GM12872 (cell line): ENCODE measurements at regions not wholly inside any gene's neighbourhood (a gene's known extent, or its start where the extent isn't known, plus 50 kb on each side); places are given as distances from the start of the nearest gene placed in this dataset.
A peak's percentile ranks its signal among the peaks of the same experiment; 100 is the strongest.

Experiments
- TF ChIP-seq, protein P1 (sequence below): IDR thresholded peaks from 3 replicates; pipeline ENCODE4 v1.5.1; 2011; ENCODE audit warnings: low read depth, mild to moderate bottlenecking, low read length, moderate library complexity; ENCODE audit not compliant: insufficient read depth

DNA sequence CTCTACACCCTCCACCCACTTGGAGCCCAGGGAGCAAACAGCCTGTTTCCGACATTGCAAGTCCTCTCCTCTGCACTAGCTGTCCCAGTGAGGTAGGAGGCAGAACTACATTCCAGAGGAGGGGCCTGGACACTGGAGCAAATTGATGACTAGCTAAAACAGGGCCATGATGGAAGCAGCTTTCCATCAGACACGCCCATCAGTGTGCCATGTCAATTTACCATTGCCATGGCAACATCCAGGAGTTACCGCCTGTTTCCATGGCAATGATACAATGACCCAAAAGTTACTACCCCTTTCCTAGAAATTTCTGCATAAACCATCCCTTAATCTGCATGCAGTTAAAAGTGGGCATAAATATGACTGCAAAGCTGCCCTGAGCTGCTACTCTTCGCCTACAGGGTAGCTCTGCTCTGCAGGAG is 647.1 kb downstream of the PTPRU start:
- TF ChIP-seq, protein P1, sequence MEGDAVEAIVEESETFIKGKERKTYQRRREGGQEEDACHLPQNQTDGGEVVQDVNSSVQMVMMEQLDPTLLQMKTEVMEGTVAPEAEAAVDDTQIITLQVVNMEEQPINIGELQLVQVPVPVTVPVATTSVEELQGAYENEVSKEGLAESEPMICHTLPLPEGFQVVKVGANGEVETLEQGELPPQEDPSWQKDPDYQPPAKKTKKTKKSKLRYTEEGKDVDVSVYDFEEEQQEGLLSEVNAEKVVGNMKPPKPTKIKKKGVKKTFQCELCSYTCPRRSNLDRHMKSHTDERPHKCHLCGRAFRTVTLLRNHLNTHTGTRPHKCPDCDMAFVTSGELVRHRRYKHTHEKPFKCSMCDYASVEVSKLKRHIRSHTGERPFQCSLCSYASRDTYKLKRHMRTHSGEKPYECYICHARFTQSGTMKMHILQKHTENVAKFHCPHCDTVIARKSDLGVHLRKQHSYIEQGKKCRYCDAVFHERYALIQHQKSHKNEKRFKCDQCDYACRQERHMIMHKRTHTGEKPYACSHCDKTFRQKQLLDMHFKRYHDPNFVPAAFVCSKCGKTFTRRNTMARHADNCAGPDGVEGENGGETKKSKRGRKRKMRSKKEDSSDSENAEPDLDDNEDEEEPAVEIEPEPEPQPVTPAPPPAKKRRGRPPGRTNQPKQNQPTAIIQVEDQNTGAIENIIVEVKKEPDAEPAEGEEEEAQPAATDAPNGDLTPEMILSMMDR, result no peak

DNA sequence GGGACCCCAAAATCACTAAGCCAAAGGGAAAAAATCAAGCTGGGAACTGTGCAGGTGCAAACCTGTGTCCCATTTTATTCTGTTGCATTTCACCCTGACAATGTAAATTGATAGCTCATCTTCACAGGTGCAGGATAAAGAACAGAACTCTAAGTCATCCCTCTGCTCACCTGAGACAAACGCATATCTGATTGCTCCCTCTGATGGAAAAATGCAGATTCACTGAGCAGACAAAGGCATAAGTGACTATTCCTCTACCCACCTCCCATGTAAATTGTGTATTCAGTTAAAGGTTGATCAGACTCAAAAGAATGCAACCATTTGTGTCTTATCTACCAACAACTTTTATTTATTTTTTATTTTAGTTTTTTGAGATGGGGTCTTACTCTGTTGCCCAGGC is 644.2 kb downstream of the PTPRU start:
- TF ChIP-seq, protein P1, result no peak

GRCh38 chr1:29879217-29879616 is 642.9 kb downstream of the PTPRU start:
- TF ChIP-seq, protein P1, result no peak

DNA sequence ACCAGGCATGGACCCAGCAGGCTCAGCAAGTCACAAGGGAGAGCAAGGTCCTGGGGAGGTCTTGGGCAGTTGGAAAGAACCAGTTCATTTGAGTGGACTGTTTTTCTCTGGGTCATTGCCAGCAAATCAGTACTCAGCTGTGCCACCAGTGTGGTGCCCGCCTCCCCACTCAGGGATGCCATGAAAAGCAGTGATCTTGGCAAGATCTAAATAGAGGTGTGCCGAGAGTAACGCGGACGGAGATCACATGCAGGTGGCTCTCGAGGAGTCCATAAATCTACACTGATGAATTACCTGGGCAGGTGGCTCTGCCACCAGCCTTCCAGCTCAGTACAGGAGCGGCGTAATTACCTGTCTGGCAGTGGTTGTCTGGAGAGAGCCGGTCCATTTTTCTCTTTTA is 642.2 kb downstream of the PTPRU start:
- TF ChIP-seq, protein P1, result no peak

DNA sequence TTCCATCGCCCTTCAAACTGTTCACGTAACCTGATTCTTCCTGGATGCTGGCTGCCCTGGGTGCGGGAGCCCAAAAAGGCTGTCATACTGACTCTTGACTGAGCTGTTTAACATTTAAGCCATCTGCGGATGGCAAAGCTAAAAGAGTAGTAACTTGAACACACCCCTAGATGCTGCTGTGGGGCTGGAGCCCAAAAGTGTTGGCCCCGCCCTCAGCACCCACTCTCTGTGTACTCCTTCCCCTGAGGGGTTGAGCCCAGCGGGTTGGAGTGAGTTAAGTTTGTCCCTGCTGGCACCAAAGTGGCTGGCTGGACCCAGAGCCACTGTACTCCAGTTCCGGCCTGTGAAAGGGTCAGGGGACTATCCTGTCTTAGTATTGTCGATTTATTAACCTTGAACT is 640.6 kb downstream of the PTPRU start:
- TF ChIP-seq, protein P1, result peak; percentile 16; the same call in 1 of the 3 replicates

DNA sequence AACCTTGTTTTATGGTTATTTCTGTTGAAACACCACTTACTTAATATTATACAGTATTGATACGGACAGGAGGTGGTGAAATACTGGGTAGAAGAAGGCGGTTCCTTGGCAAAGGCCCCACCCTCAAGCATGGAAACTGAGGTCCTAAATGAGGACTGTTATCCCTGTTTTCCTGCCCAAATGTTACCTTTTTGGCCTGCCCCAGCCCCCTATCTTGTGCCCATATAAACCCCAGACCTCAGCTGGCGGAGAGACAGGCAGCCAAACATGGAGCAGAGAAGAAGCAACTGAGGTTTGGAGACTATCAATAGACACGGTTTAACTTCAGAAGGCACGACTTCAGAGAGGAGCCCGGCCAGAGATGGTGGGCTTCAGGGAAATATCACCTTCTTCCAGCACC is 640.1 kb downstream of the PTPRU start:
- TF ChIP-seq, protein P1, result no peak

DNA sequence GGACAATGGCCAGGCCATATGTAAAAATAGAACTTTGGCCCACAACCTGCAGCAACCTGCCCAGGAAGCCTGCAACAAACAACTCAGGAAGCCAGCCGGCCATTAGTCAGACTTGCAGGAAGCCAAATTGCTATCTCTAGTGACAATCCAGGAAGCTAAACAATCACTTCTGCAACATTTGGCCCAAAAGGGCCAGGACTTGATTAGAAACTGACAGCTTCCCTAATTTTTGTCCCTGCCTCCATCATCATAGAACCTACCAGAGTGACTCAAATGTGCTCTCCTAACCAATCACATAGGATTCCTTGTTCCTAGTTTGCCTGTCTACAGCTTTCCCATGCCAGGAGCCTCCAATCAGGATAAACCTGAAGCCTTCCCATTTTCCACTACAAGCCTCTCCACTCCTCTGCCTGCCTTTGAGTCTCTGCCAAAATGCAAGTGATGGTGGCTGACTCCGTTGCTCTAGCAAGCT is 639.3 kb downstream of the PTPRU start:
- TF ChIP-seq, protein P1, result no peak

DNA sequence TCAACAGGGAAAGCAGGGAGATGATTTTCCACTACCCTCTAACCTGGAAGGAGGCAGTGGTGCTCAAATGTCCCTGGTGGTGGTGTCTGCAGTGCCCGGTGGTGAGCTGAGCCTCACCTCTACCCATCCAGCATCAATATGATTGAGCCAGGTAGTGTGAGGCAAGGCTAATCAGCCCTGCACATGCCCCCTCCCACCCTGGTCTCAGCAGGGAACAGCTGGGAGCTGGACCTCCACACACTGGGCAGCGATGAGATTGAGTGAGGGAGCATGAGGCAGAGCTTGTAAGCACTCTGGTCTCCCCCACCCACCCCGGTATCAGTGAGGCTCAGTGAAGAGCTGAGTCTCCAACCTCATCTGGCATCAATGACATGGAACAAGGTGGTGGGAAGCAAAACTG is 634.3 kb downstream of the PTPRU start:
- TF ChIP-seq, protein P1, result no peak
